ENCODE measurements at regions not wholly inside any gene's neighbourhood (a gene's known extent, or its start where the extent isn't known, plus 50 kb on each side); places are given as distances from the start of the nearest gene placed in this dataset.

DNA sequence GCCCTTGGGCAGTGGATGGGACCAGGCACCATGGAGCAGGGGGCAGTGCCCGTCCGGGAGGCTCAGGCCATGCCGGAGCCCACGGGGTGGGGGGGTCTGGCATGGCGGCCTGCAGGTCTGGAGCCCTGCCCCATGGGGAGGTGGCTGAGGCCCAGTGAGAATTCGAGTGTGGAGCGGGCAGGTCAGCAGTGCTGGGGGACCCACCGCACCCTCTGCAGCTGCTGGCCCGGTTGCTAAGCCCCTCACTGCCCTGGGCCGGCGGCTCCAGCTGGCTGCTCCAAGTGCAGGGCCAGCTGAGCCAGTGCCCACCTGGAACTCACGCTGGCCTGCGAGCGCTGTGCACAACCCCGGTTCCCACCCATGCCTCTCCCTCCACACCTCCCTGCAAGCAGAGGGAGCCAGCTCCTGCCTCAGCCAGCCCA, 1157.9 kb upstream of the ADGRL3 start:
- DNase-seq: no peak

DNA sequence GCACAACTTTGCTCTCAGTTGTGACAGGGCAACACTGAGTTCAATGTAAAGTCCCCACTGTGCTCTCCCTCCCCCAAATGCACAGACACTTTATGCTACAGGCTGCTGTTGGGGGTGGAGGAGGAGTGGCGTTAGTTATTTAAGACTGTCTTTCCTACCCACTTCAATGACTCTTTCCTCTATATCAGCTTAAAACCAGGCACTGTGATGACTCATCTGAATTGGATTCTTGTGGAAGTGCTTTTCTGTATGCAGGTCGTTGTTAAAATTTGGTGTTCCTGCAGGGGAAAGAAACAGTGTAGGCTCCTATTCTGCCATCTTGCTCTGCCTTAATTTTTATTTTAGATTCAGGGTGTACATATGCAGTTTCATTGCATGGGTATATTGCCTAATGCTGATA, 1157.2 kb upstream of the ADGRL3 start:
- no peak for DNase-seq

DNA sequence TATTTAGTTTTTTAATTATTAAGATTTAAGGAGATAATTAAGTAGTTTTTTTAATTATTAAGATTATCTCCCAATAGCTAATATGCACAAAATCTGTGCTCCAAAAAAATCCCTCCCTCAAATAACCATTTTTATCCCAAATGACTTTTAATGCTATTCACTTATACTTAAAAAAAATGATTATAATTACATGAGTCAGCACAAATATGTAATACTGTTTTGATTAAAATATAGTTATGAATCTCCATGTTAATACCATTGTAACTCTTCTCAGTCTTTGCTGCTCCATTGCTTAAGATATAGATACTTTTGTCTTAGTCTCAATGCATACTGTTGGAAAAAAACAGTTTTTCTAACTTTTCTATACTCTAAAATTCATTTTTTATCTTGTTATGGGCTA, 1121.1 kb upstream of the ADGRL3 start:
- DNase-seq: no peak

DNA sequence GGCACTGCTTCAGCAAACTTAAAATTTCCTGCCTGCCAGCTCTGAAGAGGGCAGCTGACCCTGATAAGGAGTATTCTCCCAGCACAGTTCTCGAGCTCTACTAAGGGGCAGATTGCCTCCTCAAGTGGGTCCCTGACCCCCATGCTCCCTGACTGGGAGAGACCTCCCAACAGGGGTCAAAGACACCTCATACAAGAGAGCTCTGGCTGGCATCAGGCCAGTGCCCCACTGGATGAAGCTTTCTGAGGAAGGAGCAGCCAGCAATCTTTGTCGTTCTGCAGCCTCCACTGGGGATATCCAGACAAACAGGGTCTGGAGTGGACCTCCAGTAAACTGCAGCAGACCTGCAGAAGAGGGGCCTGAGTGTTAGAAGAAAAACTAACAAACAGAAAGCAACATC, 1118.3 kb upstream of the ADGRL3 start:
- no peak for DNase-seq

DNA sequence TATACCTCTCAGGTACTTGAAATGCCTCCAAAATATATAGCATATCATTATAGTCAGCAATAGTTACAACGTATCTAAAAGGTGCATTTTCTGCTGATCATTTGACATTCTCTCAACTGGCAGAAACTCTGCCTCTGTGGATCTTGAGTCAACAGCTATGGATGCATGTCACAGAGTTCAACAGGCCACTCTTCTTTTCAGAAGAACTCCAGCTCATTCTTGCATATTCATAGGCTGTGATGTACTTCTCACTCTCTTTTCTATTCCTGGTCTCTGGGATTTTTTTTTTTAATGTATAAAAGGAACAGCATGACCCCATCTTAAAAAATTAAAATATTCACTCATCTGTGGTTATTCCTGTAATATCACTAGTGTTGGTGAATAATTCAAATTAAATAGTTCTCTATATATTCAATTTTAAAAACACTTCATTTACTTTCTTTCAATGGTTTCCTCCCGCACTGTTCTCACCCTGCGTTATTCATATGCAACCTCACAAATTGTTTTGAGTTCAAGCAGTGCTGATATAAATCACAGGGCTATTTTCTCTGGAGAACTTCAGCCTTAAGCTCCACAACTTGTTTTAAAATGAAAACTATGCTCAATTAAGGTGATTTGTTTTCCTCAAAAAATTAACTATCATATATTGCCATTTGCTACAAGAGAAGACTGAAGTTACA, 1111.2 kb upstream of the ADGRL3 start:
- DNase-seq: no peak

GRCh38 chr4:60089546-60090273, 1110.4 kb upstream of the ADGRL3 start:
- DNase-seq: no peak

DNA sequence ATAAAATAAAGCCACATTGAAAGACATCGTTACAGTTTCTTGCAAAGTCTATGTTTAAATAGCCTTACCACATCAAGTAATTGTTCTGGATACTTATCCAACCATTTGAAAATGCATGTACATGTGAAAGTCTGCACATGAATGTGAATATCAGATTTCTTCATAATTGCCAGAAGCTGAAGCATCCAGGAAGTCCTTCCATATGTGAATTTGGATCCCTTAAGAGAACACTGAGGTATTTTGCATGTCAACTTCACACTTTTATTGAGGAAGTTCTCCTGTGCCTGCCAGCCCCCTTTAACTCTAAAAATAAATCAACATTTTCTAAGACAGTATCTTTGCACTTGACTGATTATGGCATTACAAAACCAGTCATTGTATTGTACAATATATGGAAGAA, 1103.5 kb upstream of the ADGRL3 start:
- DNase-seq: no peak

DNA sequence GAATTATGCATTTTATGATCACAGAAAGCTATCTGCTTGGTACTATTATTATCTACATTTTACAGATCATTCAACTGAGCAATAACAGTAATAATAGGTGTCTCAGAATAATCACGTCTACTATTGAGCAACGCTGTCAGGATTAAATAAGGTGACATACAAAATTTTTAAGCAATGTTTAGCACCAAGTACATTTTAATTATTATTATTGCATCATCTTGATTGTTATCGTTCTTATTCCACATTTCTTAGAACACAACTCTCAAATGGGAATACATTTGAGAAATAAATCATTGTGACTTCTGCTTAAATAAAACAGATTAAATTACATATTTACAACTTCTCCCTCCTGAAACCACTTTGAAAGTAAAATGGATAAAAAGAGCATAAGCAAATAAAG, 1083.5 kb upstream of the ADGRL3 start:
- DNase-seq: no peak

GRCh38 chr4:60117726-60118323, 1082.3 kb upstream of the ADGRL3 start:
- no peak for DNase-seq

DNA sequence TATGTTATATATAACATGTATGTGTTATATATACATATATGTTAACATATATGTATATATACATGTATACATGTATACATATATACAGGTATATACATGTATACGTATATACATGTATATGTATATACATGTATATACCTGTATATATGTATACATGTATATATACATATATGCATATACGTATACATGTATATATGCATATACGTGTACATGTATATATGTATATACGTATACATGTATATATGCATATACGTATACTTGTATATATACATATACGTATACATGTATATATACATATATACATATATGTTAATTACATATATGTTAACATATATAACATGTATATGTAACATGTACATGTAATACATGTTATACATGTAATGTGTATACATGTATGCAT, 1077.3 kb upstream of the ADGRL3 start:
- DNase-seq: no peak

DNA sequence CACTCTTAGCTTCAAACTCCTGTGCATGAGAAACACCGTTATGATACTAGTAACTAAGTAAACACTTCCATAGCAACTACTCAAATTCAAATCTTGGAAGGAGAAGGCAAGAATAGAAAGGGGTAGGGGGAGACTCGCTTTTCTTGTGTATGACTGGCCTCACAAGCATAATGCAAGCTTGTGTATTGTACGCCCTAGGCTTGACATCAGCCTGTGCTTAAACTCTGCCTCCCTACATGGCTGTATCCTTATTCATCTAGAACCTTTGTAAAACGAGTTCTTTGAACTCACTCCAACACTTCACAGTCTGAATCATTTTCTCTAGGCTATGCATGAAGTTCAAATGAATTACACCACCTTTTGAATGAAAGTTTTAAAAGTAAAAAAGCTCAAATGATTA, 1071.2 kb upstream of the ADGRL3 start:
- no peak for DNase-seq

DNA sequence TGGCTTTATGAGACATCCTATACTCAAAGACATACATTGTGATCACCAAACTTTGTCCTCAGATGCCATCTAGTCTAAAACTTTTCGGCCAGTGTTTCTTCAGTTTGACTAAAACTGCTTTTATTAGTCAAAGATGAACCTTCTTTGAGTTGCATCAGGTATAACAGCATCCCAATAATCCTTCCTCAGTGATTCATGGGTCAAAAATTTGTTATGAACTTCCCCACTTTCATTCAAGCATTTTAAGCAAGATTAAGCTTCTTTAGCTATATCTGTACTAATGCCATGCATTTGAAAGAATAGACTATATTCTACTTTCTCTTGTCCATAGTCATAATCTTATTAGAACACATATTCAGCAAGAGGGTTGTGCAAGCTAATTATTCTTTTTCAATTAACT, 1070.4 kb upstream of the ADGRL3 start:
- DNase-seq: no peak

- no peak for DNase-seq
Measured at GRCh38 chr4:60133375-60133774, 1066.8 kb upstream of the ADGRL3 start.

DNA sequence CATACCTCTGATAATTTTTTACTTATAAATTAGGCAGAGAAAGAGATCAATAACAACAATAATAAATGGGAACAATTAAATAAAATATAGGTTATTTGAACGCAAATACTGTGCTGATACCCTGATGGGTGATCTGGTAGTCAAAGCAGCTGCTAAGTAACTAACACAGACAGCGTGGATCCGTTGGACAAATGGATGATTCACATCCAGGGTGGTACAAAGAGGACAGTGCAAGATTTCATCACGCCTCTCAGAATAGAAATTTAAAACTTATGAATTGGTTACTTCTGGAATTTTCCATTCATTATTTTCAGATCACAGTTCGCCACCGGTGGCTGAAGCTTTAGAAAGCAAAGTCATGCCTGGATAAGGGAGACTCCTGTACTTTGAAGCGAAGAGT, 1066.0 kb upstream of the ADGRL3 start:
- no peak for DNase-seq

GRCh38 chr4:60155088-60155487, 1045.0 kb upstream of the ADGRL3 start:
- DNase-seq: no peak

GRCh38 chr4:60173103-60173502, 1027.0 kb upstream of the ADGRL3 start:
- no peak for DNase-seq

GRCh38 chr4:60173718-60174117, 1026.4 kb upstream of the ADGRL3 start:
- no peak for DNase-seq

GRCh38 chr4:60175241-60175640, 1024.9 kb upstream of the ADGRL3 start:
- no peak for DNase-seq

DNA sequence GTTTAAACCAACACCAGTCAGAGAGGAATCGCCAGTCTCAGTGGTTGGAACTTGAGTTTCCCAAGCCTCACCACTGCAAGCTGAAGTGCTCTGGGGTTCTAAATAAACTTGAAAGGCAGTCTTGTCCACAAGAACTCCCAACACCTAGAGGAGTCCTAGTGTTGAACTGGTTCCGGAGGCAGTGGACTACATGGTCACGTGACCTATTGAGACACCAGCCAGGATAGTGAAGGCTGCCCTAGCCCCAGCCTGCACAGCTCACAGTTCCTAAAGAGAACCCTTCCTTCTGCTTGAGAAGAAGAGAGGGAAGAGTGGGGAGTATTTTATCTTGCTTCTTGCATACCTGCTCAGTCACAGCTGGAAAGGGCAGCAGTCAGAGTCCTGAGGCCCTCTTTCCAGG, 1012.7 kb upstream of the ADGRL3 start:
- DNase-seq: no peak

- DNase-seq: no peak
Measured at GRCh38 chr4:60189286-60189685, 1010.8 kb upstream of the ADGRL3 start.

DNA sequence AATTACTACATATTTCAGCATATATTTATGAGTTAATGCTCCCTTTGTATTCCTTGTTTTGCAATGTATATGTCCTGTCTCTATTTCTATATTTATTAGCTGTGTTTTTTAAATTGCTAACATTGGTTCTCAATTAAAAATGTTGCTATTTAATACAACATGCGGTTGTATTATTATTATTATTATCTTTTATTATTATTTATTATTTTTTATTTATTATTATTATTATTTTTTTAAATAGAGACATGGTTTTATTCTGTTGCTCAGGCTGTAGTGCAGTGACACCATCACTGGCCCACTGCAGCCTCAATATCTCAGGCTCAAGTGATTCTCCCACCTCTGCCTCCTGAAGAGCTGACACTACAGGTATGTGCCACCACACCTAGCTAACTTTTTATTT, 1005.9 kb upstream of the ADGRL3 start:
- no peak for DNase-seq

DNA sequence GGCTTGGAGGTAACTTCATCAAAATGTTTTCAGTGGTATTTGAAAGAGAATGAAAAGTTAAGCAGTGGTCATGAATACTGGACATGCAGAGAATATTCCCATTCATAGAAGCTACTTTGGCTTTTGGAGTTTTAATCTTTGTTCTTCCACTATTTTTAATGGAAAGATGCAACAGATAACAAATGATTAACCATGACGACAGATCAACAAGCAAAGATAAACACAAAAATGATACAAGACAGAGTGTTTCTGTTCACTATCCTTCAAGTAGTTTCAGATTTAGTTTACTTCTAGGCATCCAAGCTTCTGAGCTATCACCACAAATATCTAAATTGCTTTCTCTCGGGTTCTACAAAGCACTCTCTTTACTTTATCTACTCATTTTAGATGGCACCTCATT, 1004.9 kb upstream of the ADGRL3 start:
- DNase-seq: no peak

GRCh38 chr4:60201052-60201673, 999.0 kb upstream of the ADGRL3 start:
- peak; percentile 9 to 34 for DNase-seq

DNA sequence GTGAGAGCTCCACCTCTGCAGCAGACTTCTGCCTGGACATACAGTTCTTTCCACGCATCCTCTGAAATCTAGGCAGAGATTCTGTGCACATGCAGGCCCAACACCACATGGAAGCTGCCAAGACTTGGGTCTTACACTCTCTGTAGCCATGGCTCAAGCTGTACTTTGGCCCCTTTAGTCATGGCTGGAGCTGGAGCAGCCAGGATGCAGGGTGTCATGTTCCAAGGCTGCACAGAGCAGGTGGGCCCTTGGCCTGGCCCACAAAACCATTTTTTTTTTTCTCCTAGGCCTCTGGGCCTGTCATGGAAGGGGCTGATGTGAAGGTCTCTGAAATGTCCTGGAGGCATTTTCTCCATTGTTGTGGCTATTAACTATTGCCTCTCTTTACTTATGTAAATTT, 990.5 kb upstream of the ADGRL3 start:
- no peak for DNase-seq
